Panc1 (cell line): ENCODE measurements at regions not wholly inside any gene's neighbourhood (a gene's known extent, or its start where the extent isn't known, plus 50 kb on each side); places are given as distances from the start of the nearest gene placed in this dataset.
A peak's percentile ranks its signal among the peaks of the same experiment; 100 is the strongest.

Experiments used
- ATAC-seq: fragments of 200-7000 bp; cut with Tn5 transposase; 2 replicates; pipeline ENCODE4 v1.9.1; 2020; ENCODE audit warnings: mild to moderate bottlenecking, moderate library complexity
- BruUV-seq: library from RNA; stranded (reverse); fragments of 400-500 nt; replicated peaks from 2 replicates; lab custom pipeline; 2021; lab: Mats Ljungman, UMichigan
- CTCF ChIA-PET: fragments of 300-600 bp; sonication (Branson Sonifier 250); formaldehyde crosslinking; loops from one replicate; lab custom pipeline; 2022; ENCODE audit warnings: antibody characterized with exemption; lab: Charles Lee
- POLR2A ChIA-PET: fragments of 300-600 bp; sonication (Branson Sonifier 250); formaldehyde crosslinking; loops from one replicate; lab custom pipeline; 2022; ENCODE audit warnings: antibody characterized with exemption; lab: Charles Lee
- DNase-seq: peaks from one replicate; pipeline ENCODE4 v3.0.0-alpha.2; 2010; ENCODE audit warnings: low read depth, low spot score
- H3K27ac ChIP-seq: 2 replicates; pipeline ENCODE4 v1.5.1; 2011; ENCODE audit warnings: mild to moderate bottlenecking, low read length, inconsistent platforms
- H3K27me3 ChIP-seq: fragments of 200-500 bp; sonication (Bioruptor generic); 2 replicates; pipeline ENCODE4 v1.6.0; 2014; ENCODE audit warnings: low read length, inconsistent platforms; ENCODE audit not compliant: control insufficient read depth, insufficient read depth
- H3K36me3 ChIP-seq: fragments of 200-500 bp; sonication (Bioruptor generic); 2 replicates; pipeline ENCODE4 v1.5.1; 2014; ENCODE audit warnings: inconsistent platforms, mild to moderate bottlenecking, low read length, moderate library complexity; ENCODE audit not compliant: control insufficient read depth, insufficient read depth
- H3K4me1 ChIP-seq: 2 replicates; pipeline ENCODE4 v1.5.1; 2011; ENCODE audit warnings: inconsistent platforms, mild to moderate bottlenecking, low read length, moderate library complexity; ENCODE audit not compliant: control insufficient read depth, insufficient read depth
- H3K4me3 ChIP-seq, 2 experiments: 2 replicates each; pipeline ENCODE4 v1.5.1; 2011 to 2012; ENCODE audit warnings: low read depth in 2 of 2, low read length in 2 of 2, mild to moderate bottlenecking in 2 of 2, inconsistent platforms in 1 of 2, moderate library complexity in 1 of 2
- H3K9me3 ChIP-seq: fragments of 200-500 bp; sonication (Bioruptor generic); 2 replicates; pipeline ENCODE4 v1.5.1; 2014; ENCODE audit warnings: low read depth, mild to moderate bottlenecking, inconsistent platforms, low read length, moderate library complexity; ENCODE audit not compliant: control insufficient read depth, insufficient read depth
- CTCF ChIP-seq: fragments of 450-650 bp; IDR thresholded peaks from 2 replicates; pipeline ENCODE4 v1.5.1; 2017; ENCODE audit warnings: mild to moderate bottlenecking
- POLR2AphosphoS5 ChIP-seq: IDR thresholded peaks from 2 replicates; pipeline ENCODE4 v1.6.1; 2012; ENCODE audit warnings: mild to moderate bottlenecking, low read depth, low read length, moderate library complexity
- SIN3A ChIP-seq: IDR thresholded peaks from 2 replicates; pipeline ENCODE4 v1.6.1; 2012; ENCODE audit warnings: low read depth, mild to moderate bottlenecking, low read length, moderate library complexity, borderline replicate concordance; ENCODE audit not compliant: insufficient read depth
- TCF7L2 ChIP-seq: IDR thresholded peaks from 2 replicates; pipeline ENCODE4 v1.6.1; 2011; ENCODE audit warnings: mild to moderate bottlenecking, low read depth, low read length, inconsistent platforms
- in situ Hi-C: cut with HindIII; loops from 2 replicates; pipeline ENCODE4 v1.10.0; 2016; ENCODE audit warnings: low sequenced_read_pairs, low pct_unique_long_range_greater_than_20kb
- intact Hi-C: fragments of 100-400 bp; cut with micrococcal nuclease; formaldehyde crosslinking; loops from one replicate; pipeline ENCODE4 v1.10.0; 2022; ENCODE audit not compliant: unreplicated experiment
- TF ChIP-seq, protein P1 (sequence below), 2 experiments: IDR thresholded peaks; 2 replicates each; pipeline ENCODE4 v1.6.1; 2011 to 2012; ENCODE audit warnings: low read depth in 2 of 2, control low read depth in 1 of 2, low read length in 1 of 2, mild to moderate bottlenecking in 1 of 2, moderate library complexity in 1 of 2; ENCODE audit not compliant: insufficient read depth in 1 of 2

DNA sequence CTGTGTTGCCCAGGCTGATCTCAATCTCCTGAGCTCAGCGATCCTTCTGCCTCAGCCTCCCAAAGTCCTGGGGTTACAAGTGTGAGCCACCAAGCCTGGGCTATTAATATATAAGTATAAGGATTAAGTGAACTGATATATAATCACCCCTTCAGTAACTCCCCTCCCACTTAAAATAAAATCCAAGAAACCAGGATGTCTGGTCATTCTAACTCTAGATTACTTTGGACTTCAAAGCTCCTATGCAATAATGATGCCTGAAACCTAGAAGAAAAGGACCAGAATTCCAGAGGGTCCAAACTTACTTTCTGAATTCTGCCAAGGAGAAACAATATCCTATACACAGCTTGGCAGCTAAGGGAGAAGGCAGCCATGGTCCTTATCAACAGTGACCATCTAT, 206.8 kb upstream of the ZNF217 start:
- no peaks in the 10 kb centered on the region for H3K36me3 ChIP-seq
- in situ Hi-C loops, result no loop called here
- no peak overlapping the region for H3K4me3 ChIP-seq
- TF ChIP-seq SIN3A (no peak), CTCF (no peak), TCF7L2 (no peak)
- H3K27me3 ChIP-seq, result no peaks in the 10 kb centered on the region
- DNase-seq (no peak), ATAC-seq (no peak)
- CTCF ChIA-PET, result no interaction called here
- peak overlapping the region; percentile 100 for H3K27ac ChIP-seq
- intact Hi-C loops, result no loop called here
- peaks cover 43% of the 10 kb centered on the region for H3K4me1 ChIP-seq
- POLR2A ChIA-PET, result no interaction called here
- BruUV-seq, result no TSS peak
- no peaks in the 10 kb centered on the region for H3K9me3 ChIP-seq

DNA sequence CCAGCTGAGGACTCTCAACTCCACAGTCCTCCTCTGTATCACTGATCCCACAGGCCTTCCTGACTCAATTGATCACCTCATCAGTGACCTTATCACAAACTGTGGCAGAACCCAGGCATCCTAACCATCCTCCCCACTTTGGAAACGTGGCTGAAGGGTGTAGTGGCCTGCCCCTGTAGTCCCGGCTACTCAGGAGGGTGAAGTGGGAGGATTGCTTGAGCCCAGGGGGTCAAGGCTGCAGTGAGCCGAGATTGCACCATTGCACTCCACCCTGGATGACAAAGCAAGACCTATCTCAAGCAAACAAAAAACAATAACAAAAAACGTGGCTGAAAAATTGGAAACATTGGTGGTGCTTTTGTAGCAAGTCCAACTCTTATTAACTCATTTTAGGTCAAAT, 203.4 kb upstream of the ZNF217 start:
- no TSS peak for BruUV-seq
- Histone ChIP-seq H3K36me3 (no peaks in the 10 kb centered on the region), H3K27me3 (no peaks in the 10 kb centered on the region), H3K9me3 (no peaks in the 10 kb centered on the region), H3K27ac (peak overlapping the region; percentile 100), H3K4me1 (peaks cover 36% of the 10 kb centered on the region), H3K4me3 (no peak overlapping the region)
- intact Hi-C loops, result no loop called here
- CTCF ChIA-PET, result no interaction called here
- in situ Hi-C loops, result no loop called here
- DNase-seq (no peak), ATAC-seq (no peak)
- POLR2A ChIA-PET, result no interaction called here
- TF ChIP-seq TCF7L2 (no peak), POLR2AphosphoS5 (no peak), CTCF (no peak), SIN3A (no peak)
- TF ChIP-seq, protein P1, sequence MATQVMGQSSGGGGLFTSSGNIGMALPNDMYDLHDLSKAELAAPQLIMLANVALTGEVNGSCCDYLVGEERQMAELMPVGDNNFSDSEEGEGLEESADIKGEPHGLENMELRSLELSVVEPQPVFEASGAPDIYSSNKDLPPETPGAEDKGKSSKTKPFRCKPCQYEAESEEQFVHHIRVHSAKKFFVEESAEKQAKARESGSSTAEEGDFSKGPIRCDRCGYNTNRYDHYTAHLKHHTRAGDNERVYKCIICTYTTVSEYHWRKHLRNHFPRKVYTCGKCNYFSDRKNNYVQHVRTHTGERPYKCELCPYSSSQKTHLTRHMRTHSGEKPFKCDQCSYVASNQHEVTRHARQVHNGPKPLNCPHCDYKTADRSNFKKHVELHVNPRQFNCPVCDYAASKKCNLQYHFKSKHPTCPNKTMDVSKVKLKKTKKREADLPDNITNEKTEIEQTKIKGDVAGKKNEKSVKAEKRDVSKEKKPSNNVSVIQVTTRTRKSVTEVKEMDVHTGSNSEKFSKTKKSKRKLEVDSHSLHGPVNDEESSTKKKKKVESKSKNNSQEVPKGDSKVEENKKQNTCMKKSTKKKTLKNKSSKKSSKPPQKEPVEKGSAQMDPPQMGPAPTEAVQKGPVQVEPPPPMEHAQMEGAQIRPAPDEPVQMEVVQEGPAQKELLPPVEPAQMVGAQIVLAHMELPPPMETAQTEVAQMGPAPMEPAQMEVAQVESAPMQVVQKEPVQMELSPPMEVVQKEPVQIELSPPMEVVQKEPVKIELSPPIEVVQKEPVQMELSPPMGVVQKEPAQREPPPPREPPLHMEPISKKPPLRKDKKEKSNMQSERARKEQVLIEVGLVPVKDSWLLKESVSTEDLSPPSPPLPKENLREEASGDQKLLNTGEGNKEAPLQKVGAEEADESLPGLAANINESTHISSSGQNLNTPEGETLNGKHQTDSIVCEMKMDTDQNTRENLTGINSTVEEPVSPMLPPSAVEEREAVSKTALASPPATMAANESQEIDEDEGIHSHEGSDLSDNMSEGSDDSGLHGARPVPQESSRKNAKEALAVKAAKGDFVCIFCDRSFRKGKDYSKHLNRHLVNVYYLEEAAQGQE (IDR thresholded peaks at IDR 0.05; ENCODE audit: insufficient read depth in 1 of 2, low read depth in 2 of 2, low read length in 1 of 2), result no peak

DNA sequence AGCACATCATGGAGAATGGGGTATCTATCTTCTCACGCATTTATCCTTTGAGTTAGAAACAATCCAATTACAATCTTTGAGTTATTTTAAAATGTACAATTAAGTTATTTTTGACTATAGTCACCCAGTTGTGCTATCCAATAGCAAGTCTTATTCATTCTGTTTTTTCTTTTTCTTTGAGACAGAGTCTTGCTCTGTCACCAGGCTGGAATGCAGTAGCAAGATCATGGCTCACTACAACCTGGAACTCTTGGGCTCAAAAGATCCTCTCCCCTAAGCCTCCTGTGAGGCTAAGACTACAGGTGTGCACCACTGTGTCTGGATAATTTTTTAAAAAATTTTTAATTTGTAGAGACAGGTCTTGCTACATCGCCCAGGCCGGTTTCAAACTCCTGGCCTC, 201.5 kb upstream of the ZNF217 start:
- no TSS peak for BruUV-seq
- Histone ChIP-seq H3K4me3 (no peak overlapping the region), H3K27me3 (no peaks in the 10 kb centered on the region), H3K4me1 (peaks cover 29% of the 10 kb centered on the region), H3K9me3 (no peaks in the 10 kb centered on the region), H3K36me3 (no peaks in the 10 kb centered on the region), H3K27ac (peak overlapping the region; percentile 91)
- ATAC-seq, result no peak
- ChIA-PET CTCF (no interaction called here), POLR2A (no interaction called here)
- in situ Hi-C loops, result no loop called here
- DNase-seq, result no peak
- intact Hi-C loops, result no loop called here
- no peak for TF ChIP-seq POLR2AphosphoS5
- no peak for TF ChIP-seq SIN3A
- no peak for TF ChIP-seq TCF7L2
